ENCODE measurements at regions not wholly inside any gene's neighbourhood (a gene's known extent, or its start where the extent isn't known, plus 50 kb on each side); places are given as distances from the start of the nearest gene placed in this dataset.
A peak's percentile ranks its signal among the peaks of the same experiment; 100 is the strongest.
"Not testable (repeated sequence)": the region's sequence is repeated elsewhere in the genome, so short reads cannot be mapped to it uniquely, and the experiment has no call there.

DNA sequence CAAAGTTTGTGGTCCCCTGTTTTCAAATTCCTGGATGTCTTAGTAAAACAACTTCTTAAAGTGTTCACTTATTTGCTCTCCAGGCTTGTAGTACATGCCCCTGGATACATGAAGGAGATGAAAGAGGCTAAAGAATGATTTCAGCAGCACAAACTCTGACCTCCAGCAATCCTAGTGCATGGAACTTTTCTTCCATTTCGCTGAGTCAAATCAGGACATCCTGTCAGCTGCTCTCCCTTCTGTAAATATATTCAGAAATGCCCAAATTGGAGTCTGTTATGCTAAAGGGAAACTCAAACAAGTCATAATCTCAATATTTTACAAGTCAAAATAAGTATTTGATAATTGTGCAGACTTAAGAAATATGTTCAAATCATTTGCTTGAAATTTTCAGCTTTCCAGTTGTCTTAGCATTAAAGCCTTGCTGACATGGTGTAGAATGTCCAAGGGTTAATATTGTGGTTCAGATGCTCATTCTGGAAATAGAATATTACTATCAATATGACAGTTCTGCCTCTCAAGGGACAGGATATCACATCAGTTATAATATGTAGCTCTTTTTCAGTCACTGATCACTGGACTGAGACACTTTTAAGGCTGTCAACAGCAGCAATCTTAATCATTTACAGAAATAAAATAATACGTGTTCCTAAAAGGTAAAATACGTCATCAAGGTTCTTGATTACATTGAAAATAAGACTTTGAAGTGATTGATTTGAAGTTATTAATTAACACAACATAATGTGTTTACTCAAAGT, 1157.3 kb downstream of the PLA2G4A start:
- DNase-seq = no peak

DNA sequence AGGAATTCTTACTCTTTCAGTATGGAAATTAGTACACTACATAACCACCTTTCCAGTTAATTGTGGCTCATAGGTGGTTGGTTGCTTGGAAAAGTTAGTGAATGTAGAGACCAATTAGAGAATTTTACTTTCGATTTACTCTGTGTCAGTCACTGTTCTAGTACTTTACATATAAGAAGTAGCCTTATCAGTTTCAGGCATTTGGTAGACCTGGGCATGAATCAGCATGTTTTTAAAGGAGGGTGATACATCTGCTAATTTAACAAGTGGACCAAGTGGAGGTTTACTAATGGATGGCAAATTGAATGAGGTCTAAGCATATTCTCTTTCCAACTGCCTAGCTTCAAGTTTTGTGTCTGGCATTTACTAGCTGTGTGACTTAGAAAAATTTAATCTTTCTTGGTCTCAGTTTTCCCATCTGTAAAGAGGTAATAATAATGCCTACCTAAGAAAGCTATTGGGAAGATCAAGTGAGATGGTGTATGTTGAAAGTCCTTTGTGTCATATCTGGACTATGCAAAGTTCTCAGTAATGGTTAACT, 1158.6 kb downstream of the PLA2G4A start:
- no peak for DNase-seq

DNA sequence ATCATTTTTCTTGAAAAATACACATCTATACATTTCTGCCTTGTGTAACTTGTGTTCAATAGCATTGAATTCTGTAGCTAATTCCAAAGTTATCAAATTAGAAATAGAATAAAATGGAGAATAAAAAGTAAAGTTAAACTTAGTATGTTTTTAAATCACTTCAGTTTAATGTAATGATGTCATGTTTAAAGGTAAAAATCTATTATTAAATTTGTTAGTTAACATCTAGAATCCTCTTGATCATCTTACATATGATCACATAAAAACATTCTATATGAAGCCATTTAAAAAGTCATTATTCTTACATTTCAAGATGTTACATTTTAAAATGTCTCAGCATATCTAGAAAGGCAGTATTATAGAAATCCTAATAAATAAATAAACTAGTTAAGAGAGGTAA, 1163.2 kb downstream of the PLA2G4A start:
- no peak for DNase-seq

DNA sequence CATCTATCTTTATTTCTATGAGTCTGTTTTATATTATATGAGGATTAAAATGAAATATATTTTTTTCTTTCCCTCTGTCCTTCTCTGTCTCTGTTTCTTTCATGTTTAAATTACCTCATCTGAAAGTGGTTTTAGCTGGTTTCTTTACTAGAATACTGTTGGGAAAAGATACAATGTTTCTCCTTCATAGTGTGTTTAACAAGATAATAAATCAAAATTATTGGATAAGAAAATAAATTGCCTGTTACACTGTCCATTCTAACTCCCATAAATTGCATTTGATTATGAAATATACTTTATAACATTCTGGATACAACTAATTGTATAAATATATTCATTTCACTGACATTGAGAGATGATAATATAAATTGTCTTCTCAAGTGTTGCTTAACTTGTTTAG, 1168.0 kb downstream of the PLA2G4A start:
- no peak for DNase-seq

DNA sequence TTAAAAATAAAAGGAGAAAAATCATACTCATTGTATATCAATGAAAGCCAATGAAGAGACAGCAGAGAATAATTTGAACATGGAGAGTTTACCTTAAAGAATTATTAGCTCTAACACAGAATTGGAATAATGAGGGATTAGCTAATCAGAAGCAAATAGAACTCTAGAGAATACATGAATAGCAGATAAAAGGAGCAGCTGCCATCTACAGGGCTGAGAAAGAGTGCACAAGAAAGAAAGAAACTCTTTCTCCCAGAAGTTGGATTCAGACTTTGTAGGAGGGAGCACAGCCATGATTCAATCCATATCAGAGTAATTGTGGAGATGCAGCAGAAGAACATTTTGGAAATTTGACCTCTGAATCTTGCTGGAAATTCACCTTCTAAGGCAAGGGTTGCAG, 1171.2 kb downstream of the PLA2G4A start:
- peak; percentile 9 for DNase-seq

DNA sequence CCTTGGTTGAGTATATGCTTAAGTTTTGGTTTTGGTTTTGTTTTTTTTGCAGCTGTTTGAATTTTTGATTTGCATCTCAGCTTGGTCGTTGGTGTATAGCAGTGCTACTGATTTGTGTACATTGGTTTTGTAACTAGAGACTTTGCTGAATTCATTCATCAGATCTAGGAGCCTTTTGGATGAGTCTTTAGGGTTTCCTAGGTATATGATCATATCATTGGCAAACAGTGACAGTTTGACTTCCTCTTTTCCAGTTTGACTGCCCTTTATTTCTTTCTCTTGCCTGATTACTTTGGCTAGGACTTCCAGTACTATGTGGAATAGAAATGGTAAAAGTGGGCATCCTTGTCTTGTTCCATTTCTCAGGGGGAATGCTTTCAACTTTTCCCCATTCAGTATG, 1174.9 kb downstream of the PLA2G4A start:
- DNase-seq = not testable (repeated sequence)

DNA sequence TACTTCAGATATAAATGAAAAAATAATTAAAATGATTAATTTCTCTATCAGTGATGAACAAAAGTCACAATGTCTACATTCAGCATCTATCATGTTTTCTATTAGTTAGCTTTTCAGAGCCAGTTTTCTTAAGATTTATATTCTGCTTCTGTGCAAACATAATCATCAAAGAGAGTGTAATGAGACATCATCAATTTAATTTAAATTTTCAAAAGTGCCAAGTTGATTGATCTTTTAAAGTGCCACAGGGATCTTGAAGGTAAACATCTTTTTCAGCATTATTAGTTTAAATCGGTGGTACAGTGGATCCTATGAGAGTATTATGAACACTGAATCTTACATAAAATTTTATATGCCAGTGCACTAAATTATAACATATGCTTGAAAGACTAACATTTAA, 1176.1 kb downstream of the PLA2G4A start:
- no peak for DNase-seq

DNA sequence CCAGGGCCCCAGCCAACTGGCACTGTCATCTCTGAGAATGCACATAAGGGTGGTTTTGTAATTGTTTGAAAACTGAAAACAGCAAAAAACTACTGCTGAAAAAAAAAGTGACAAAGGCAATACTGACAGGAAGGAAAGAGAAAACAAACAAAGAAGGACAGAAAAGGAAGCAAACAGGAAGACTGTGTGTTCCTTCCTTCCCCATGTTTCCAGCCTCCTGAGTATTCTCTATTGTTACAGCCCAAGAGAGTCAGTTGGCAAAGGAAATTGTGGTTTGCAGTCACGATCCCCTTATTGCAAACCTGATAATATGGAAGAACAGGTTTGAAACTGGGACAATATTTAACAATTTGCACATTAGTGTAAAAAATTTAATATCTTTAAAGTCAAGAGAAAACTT, 1177.6 kb downstream of the PLA2G4A start:
- DNase-seq = no peak

DNA sequence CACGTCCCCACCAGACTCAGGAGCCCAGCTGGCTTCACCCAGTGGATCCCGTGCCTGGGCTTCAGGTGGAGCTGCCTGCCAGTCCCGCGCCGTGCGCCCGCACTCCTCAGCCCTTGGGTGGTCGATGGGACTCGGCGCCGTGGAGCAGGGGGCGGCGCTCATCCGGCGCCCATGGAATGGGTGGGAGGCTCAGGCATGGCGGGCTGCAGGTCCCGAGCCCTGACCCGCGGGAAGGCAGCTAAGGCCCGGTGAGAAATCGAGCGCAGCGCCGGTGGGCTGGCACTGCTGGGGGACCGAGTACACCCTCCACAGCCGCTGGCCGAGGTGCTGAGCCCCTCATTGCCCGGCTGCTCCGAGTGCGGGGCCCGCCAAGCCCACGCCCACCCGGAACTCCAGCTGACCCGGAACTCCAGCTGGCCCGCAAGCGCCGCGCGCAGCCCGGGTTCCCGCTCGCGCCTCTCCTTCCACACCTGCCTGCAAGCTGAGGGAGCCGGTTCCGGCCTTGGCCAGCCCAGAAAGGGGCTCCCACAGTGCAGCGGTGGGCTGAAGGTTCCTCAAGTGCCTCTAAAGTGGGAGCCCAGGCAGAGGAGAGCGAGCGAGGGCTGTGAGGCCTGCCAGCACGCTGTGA, 1184.6 kb downstream of the PLA2G4A start:
- DNase-seq = not testable (repeated sequence)

DNA sequence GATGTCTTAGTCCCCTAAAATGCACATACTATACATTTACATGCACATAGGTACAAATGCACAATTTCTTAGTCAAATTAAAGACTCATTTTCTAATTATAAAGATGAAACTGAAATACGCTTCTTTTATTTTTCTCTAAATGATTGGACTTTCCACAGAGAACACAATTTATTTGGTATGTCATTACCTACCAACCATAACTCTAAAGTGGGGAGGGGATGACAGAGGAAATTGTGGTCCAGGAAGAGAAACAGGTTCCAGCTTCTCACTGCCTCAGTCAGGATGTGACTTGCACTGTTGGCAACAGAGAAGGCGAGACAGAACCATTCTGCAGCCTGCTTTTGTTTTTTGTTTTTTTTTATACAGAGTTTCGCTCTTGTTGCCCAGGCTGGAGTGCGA, 1189.2 kb downstream of the PLA2G4A start:
- DNase-seq = no peak

DNA sequence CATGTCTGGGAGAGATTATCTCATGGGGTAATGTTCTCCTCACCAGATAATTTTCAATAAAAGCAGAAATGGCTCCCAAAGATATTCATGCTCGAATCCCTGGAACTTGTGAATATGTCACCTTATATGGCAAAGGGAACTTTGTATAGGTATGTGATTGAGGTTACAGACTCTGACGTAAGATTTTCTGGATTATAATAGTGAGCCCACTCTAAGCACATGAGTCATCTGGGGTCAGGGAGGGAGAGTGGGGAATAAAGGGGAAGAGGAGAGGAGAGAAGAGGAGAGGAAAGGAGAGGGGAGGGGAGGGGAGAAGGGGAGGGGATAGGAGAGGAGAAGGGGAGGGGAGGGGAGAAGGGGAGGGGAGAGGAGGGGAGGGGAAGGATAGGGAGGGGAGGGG, 1193.9 kb downstream of the PLA2G4A start:
- no peak for DNase-seq

DNA sequence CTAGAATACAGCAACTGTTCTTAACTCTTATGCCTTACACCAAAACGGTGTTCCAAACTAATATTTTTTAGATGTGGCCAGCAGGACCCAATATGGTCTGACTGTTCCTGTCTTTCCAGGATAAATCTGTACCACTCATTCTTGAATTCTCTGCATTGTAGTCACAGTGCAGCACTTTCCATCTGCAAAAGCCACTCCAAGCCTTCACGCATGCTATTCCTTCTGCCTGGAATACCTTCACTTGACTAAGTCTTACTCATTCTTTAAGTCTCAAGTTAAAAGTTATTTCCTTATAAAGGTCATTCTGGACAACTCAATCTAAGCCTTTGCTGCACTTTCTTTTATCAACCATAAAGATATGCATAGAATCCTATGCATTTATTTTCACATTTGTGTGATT, 1194.5 kb downstream of the PLA2G4A start:
- DNase-seq = no peak

DNA sequence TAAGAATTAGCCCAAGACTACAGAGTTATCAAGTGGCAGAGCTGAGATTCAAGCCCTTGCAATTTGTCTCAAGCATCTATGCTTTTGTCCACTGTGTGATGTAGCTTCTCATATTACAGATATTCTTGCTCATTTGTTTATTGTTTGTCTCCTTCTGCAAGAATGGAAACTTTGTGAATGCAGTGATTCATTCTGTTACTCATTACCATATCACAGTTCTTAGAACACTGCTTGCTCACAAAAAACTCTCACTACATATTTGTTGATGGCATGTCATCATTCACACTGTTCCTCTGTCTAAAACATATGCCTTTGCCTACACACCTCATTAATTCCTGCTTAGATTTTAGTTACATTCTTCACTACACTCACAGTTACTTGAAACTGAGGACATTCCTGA, 1198.9 kb downstream of the PLA2G4A start:
- DNase-seq = no peak

DNA sequence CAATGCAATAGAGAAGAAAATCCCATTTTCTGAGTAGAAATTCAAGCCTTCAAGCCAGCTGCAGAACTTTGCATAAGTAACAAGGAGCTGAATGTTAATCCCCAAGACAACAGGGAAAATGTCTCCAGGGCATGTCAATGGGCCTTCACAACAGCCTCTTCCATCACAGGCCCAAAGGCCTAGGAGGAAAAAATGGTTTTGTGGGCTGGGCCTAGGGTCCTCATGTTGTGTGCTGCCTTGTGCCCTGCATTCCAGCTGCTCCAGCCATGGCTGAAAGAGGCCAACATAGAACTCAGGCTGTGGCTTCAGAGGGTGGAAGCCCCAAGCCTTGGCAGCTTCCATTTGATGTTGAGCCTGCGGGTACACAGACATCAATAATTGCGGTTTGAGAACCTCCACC, 1208.8 kb downstream of the PLA2G4A start:
- DNase-seq = not testable (repeated sequence)

DNA sequence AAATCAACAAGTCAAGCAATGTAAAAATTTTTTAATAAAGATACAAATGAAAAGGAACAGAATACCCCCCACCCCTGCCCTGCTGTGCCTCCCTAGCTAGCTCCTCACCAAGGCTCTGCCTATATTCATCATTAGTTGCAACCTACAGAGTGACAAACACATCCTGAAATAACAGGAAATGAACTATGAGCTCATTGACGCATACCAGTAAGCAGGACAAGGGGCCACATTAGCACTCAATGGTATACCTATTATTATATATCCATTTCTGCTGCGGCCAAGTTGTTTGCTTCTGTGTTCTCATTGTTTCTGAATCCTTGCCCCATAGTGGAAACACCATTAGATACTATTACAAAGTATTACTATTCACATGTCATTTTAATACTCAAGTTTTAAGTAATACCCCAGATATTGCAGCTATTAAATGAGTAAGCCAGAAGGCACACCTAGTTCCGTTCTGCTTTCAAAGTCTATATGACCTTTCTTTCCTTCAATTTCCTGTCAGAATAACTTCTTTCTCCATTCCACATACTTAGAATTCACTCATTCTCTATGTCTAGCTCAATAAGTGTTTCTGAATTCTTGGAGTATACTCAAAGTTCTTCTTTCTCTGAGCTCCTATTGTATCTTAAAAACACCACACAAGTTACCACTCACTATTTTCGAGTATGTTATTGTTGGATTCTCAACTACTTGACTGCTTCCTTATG, 1214.9 kb downstream of the PLA2G4A start:
- DNase-seq = no peak

DNA sequence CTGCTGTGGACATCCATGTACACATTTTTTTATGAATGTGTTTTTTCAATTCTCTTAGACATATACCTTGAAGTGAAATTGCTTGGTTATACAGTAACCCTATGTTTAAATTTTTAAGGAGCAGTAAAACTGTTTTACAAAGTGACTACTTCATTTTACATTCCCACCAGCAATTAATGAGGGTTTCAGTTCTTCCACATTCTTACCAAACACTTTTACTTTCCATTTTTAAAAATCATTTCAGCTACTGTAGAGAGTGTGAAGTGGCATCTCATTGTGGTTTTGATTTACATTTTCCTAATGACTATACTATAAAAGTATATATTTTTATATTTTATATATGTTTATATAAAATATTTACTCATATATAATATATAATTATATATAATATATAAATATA, 1221.5 kb downstream of the PLA2G4A start:
- DNase-seq = no peak

DNA sequence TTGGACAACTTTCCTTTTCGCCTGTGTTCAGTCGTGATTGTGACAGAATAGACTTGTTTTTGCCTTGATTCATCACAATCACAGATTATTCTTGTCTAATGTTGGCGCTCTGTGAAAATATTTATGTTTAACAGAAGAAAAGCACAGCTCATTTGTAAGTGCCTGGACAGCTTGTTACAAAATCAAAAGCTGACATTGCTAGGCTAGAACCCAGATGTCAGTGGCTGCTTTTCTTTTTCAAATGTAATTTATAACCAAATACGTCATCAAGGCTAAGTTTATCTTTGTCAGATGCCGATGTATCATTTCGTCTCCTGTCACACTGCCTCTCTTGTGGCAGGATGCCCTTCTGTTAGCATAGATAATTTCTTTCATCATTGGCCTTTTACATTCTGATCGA, 1227.3 kb downstream of the PLA2G4A start:
- no peak for DNase-seq

DNA sequence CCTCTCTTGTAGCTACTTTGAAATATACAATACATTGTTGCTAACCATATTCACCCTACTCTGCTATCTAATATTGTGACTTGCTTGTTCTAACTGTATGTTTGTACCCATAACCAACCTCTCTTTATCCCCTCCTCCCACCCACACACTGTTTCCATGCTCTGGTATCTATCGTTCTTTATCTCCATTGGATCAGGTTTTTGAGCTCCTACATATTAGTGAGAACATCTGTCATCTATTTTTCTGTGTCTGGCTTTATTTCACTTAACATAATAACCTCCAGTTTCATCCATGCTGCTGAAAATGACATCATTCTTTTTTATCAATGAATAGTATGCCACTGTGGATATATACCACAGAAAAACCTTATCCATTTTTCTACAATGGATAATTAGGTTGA, 1230.1 kb downstream of the PLA2G4A start:
- no peak for DNase-seq

DNA sequence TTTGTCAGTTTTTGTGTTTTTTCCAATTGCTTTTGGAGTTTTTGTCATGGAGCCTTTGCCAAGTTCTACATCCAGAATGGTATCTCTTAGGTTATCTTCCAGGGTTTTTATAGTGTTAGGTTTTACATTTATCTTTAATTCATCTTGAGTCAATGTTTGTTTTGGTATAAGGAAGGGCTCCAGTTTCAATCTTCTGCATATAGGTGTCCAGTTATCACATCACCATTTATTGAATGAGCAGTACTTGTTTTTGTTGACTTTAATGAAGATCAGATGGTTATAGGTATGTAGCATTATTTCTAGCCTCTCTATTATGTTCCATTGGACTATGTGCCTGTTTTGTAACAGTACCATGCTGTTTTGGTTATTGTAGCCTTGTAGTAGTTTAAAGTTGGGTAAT, 1233.1 kb downstream of the PLA2G4A start:
- DNase-seq = no peak

DNA sequence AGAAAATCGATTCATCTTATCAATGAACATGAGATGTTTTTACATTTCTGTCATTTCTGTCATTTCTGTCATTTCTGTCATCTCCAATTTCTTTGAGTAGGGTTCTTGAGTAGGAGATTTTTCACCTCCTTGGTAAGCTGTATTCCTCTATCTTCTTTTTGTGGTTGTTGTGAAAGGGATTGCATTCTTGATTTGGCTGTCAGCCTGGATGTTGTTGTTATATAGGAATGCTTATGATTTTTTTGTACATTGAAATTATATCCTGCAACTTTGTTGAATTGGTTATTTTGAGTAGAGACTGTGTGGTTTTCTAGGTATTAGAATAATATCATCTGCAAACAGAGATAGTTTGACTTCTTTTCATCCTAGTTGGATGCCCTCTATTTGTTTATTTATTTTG, 1233.7 kb downstream of the PLA2G4A start:
- DNase-seq = no peak

DNA sequence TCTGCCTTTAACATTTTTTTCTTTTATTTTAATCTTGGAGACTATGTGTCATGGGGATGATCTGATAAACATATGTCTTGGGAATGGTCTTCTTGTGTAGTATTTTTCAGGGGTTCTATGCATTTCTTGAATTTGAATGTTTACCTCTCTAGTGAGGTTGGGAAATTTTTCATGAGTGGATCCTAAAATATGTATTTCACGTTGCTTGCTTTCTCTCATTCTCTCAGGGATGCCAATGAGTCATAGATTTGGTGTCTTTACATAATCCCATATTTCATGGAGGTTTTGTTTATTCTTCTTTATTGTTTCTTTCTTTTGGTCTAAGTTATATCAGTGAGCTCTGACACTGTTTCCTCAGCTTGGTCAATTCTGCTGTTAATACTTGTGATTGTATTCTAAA, 1237.2 kb downstream of the PLA2G4A start:
- DNase-seq = no peak

DNA sequence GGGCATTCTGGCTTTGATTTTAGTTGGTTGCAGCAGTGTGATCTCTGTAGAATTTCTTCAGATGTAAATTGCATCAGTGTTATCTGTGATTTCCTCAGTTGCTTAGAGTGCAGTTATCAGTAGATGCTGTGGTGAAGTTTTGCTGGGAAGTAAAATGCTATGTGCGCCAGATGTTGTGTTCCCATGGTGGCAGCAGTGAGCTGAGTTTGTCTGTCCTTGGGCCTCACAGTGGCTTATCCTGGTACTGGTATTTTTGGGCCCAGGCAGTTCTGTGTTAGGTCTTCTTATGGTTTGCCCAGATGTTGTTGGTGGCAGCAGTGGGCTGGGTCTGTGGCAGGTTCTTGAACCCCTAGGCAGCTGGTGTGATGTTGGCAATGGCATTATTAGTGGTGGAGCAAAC, 1242.1 kb downstream of the PLA2G4A start:
- no peak for DNase-seq

DNA sequence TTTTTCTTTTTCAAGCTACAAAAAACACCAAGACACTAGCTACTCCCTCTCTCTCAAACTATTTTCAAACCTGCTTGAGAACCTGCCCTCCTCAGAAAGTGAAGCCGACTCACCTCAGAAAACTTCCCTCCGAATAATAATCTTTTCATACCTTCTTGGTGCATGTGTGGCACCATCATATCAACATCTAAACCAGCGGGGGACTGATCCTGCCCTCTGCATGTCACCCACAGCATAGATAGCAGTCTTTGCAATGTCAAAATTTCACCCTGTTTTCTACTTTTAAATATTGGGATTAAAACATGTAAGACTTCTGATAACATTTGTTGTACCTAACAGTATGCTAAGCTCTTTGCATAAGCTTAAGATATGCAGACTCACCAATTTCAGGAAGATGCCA, 1260.3 kb downstream of the PLA2G4A start:
- DNase-seq = no peak

DNA sequence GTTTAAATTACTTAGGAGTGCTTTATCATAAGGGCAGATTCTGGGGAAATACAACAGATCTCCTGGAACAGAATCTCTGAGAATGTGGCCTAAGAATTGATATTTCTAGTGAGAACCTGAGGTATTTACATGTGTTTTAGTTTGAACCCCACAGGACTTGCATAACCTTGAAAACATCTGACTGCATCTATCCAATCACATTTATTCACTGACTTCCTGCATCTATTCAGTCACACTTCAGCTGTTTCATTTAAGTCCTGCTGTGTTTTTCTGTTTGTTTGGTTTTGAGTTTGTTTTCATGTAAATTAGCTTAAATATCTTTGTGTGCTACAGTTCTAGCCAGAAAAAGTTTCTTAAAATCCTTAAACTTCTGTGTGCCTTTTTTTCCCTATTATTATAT, 1260.7 kb downstream of the PLA2G4A start:
- no peak for DNase-seq
